ENCODE measurements at regions not wholly inside any gene's neighbourhood (a gene's known extent, or its start where the extent isn't known, plus 50 kb on each side); places are given as distances from the start of the nearest gene placed in this dataset.

- H3K9ac ChIP-seq = no peak overlapping the region
- no peak overlapping the region for H3K27ac ChIP-seq
- H3K4me2 ChIP-seq = 0 out of 2 replicates have a peak overlapping the region, but pooled peaks have one; percentile 3
- peaks cover 29% of the 10 kb centered on the region for H3K4me1 ChIP-seq
- H3K27me3 ChIP-seq = no peaks in the 10 kb centered on the region
- no peak for TF ChIP-seq Cebpa-rat (IDR thresholded peaks at IDR 0.05)
- H3K36me3 ChIP-seq = no peaks in the 10 kb centered on the region
- H4K20me1 ChIP-seq = no peaks in the 10 kb centered on the region
- no peak overlapping the region for H3K4me3 ChIP-seq
- H3K9me3 ChIP-seq = peaks cover 10% of the 10 kb centered on the region; the same call in 1 of the 2 replicates
These were observed 324.7 kb upstream of the RGMA start for GRCh38 chr15:93413745-93414144.

- peaks cover 6% of the 10 kb centered on the region; the same call in 1 of the 2 replicates for H3K4me1 ChIP-seq
- H3K9ac ChIP-seq = no peak overlapping the region
- TF ChIP-seq Cebpa-rat (IDR thresholded peaks at IDR 0.05) = no peak
- H4K20me1 ChIP-seq = no peaks in the 10 kb centered on the region
- H3K36me3 ChIP-seq = no peaks in the 10 kb centered on the region
- no peak overlapping the region for H3K4me3 ChIP-seq
- no peaks in the 10 kb centered on the region for H3K27me3 ChIP-seq
- H3K9me3 ChIP-seq = peaks cover 31% of the 10 kb centered on the region
- H3K4me2 ChIP-seq = no peak overlapping the region
- no peak overlapping the region for H3K27ac ChIP-seq
These were observed 310.1 kb upstream of the RGMA start for GRCh38 chr15:93399121-93399520.

- H3K4me1 ChIP-seq = peaks cover 14% of the 10 kb centered on the region
- H4K20me1 ChIP-seq = no peaks in the 10 kb centered on the region
- TF ChIP-seq Cebpa-rat (IDR thresholded peaks at IDR 0.05) = no peak
- no peak overlapping the region for H3K4me3 ChIP-seq
- H3K9ac ChIP-seq = no peak overlapping the region
- no peak overlapping the region for H3K27ac ChIP-seq
- H3K4me2 ChIP-seq = peak overlapping the region; percentile 24; the same call in 1 of the 2 replicates
- H3K36me3 ChIP-seq = no peaks in the 10 kb centered on the region
- no peaks in the 10 kb centered on the region for H3K27me3 ChIP-seq
- H3K9me3 ChIP-seq = peaks cover 3% of the 10 kb centered on the region; the same call in 1 of the 2 replicates
These were observed 300.2 kb upstream of the RGMA start for GRCh38 chr15:93389211-93389610.

GRCh38 chr15:93384886-93385285 lies 295.9 kb upstream of the RGMA start:
- Histone ChIP-seq H3K4me2 (no peak overlapping the region), H4K20me1 (no peaks in the 10 kb centered on the region), H3K27me3 (no peaks in the 10 kb centered on the region), H3K27ac (no peak overlapping the region), H3K4me3 (no peak overlapping the region), H3K9me3 (no peaks in the 10 kb centered on the region), H3K9ac (no peak overlapping the region), H3K36me3 (no peaks in the 10 kb centered on the region), H3K4me1 (peaks cover 14% of the 10 kb centered on the region)
- no peak for TF ChIP-seq Cebpa-rat (IDR thresholded peaks at IDR 0.05)

- Histone ChIP-seq H4K20me1 (no peaks in the 10 kb centered on the region), H3K36me3 (no peaks in the 10 kb centered on the region), H3K27ac (no peak overlapping the region), H3K27me3 (no peaks in the 10 kb centered on the region), H3K4me1 (no peaks in the 10 kb centered on the region), H3K9me3 (no peaks in the 10 kb centered on the region), H3K4me3 (no peak overlapping the region), H3K9ac (no peak overlapping the region), H3K4me2 (no peak overlapping the region)
- TF ChIP-seq Cebpa-rat (IDR thresholded peaks at IDR 0.05) = no peak
These were observed 293.3 kb upstream of the RGMA start for GRCh38 chr15:93382200-93382820.

- no peak overlapping the region for H3K27ac ChIP-seq
- H3K27me3 ChIP-seq = no peaks in the 10 kb centered on the region
- H4K20me1 ChIP-seq = no peaks in the 10 kb centered on the region
- peaks cover 6% of the 10 kb centered on the region for H3K4me1 ChIP-seq
- no peak overlapping the region for H3K4me3 ChIP-seq
- H3K4me2 ChIP-seq = no peak overlapping the region
- no peaks in the 10 kb centered on the region for H3K9me3 ChIP-seq
- H3K9ac ChIP-seq = no peak overlapping the region
- no peaks in the 10 kb centered on the region for H3K36me3 ChIP-seq
- TF ChIP-seq Cebpa-rat (IDR thresholded peaks at IDR 0.05) = no peak
These were observed 289.5 kb upstream of the RGMA start for GRCh38 chr15:93378558-93378957.

GRCh38 chr15:93372865-93373223 lies 283.8 kb upstream of the RGMA start:
- no peaks in the 10 kb centered on the region for H3K27me3 ChIP-seq
- no peak overlapping the region for H3K4me3 ChIP-seq

GRCh38 chr15:93372208-93372864 lies 283.3 kb upstream of the RGMA start:
- H3K27me3 ChIP-seq = no peaks in the 10 kb centered on the region
- peak overlapping the region; percentile 68 for H3K9ac ChIP-seq
- no peaks in the 10 kb centered on the region for H4K20me1 ChIP-seq
- H3K4me1 ChIP-seq = peaks cover 51% of the 10 kb centered on the region
- peak overlapping the region; percentile 86 for H3K27ac ChIP-seq
- TF ChIP-seq Cebpa-rat (IDR thresholded peaks at IDR 0.05) = peak; percentile 67; the same call in 1 of the 2 replicates
- H3K4me3 ChIP-seq = peak overlapping the region; percentile 52
- no peaks in the 10 kb centered on the region for H3K36me3 ChIP-seq
- H3K9me3 ChIP-seq = no peaks in the 10 kb centered on the region
- peak overlapping the region; percentile 92 for H3K4me2 ChIP-seq

More at GRCh38 chr15:93372865-93373223, 283.8 kb upstream of the RGMA start:
- Histone ChIP-seq H3K9me3 (no peaks in the 10 kb centered on the region), H3K4me1 (peaks cover 51% of the 10 kb centered on the region), H3K27ac (peak overlapping the region; percentile 86), H3K9ac (peak overlapping the region; percentile 68; the same call in 1 of the 2 replicates), H3K4me2 (peak overlapping the region; percentile 92), H4K20me1 (no peaks in the 10 kb centered on the region), H3K36me3 (no peaks in the 10 kb centered on the region)
- TF ChIP-seq Cebpa-rat (IDR thresholded peaks at IDR 0.05) = no peak

GRCh38 chr15:93366387-93367100 lies 277.5 kb upstream of the RGMA start:
- Histone ChIP-seq H3K27ac (no peak overlapping the region), H3K27me3 (no peaks in the 10 kb centered on the region)

GRCh38 chr15:93362821-93363220 lies 273.8 kb upstream of the RGMA start:
- Histone ChIP-seq H3K4me3 (no peak overlapping the region), H3K4me2 (no peak overlapping the region), H3K4me1 (no peaks in the 10 kb centered on the region), H3K36me3 (no peaks in the 10 kb centered on the region), H3K9ac (no peak overlapping the region), H4K20me1 (no peaks in the 10 kb centered on the region), H3K9me3 (no peaks in the 10 kb centered on the region), H3K27me3 (no peaks in the 10 kb centered on the region), H3K27ac (no peak overlapping the region)
- no peak for TF ChIP-seq Cebpa-rat (IDR thresholded peaks at IDR 0.05)

More at GRCh38 chr15:93366387-93367100, 277.5 kb upstream of the RGMA start:
- H3K36me3 ChIP-seq = no peaks in the 10 kb centered on the region
- no peaks in the 10 kb centered on the region for H4K20me1 ChIP-seq
- no peak overlapping the region for H3K4me3 ChIP-seq
- peaks cover 25% of the 10 kb centered on the region for H3K4me1 ChIP-seq
- no peak for TF ChIP-seq Cebpa-rat (IDR thresholded peaks at IDR 0.05)
- H3K4me2 ChIP-seq = no peak overlapping the region
- no peak overlapping the region for H3K9ac ChIP-seq
- H3K9me3 ChIP-seq = no peaks in the 10 kb centered on the region
